Endodermal cell (in vitro differentiated cells): ENCODE measurements at regions not wholly inside any gene's neighbourhood (a gene's known extent, or its start where the extent isn't known, plus 50 kb on each side); places are given as distances from the start of the nearest gene placed in this dataset.

ENCODE experiments used
- DNase-seq: peaks from one replicate; pipeline ENCODE4 v3.0.0-alpha.2; 2017
- H3K27ac ChIP-seq: 2 replicates; pipeline ENCODE4 v1.5.1; 2013; ENCODE audit warnings: mild to moderate bottlenecking, low read depth, low read length, moderate library complexity
- H3K27me3 ChIP-seq: 2 replicates; pipeline ENCODE4 v1.6.1; 2013; ENCODE audit warnings: mild to moderate bottlenecking, low read length, moderate library complexity; ENCODE audit not compliant: insufficient read depth, control insufficient read depth, poor library complexity, severe bottlenecking
- H3K36me3 ChIP-seq: 2 replicates; pipeline ENCODE4 v1.7.0; 2013; ENCODE audit warnings: mild to moderate bottlenecking, low read length, moderate library complexity; ENCODE audit not compliant: control insufficient read depth, insufficient read depth
- H3K4me1 ChIP-seq: one replicate; pipeline ENCODE4 v1.7.0; 2013; ENCODE audit warnings: low read length; ENCODE audit not compliant: control insufficient read depth, insufficient read depth
- H3K4me3 ChIP-seq: 2 replicates; pipeline ENCODE4 v1.5.1; 2013; ENCODE audit warnings: mild to moderate bottlenecking, low read length, moderate library complexity
- H3K9ac ChIP-seq: 2 replicates; pipeline ENCODE4 v1.6.1; 2013; ENCODE audit warnings: mild to moderate bottlenecking, low read length, moderate library complexity; ENCODE audit not compliant: poor library complexity, severe bottlenecking; ENCODE audit errors: extremely low read depth
- H3K9me3 ChIP-seq: 2 replicates; pipeline ENCODE4 v1.6.1; 2013; ENCODE audit warnings: mild to moderate bottlenecking, low read length, moderate library complexity; ENCODE audit not compliant: control insufficient read depth
- H3K27ac Mint-ChIP-seq: 2 replicates; pipeline ENCODE4 v1.8.0; 2020; ENCODE audit warnings: mixed read lengths
- H3K27me3 Mint-ChIP-seq: 2 replicates; pipeline ENCODE4 v1.8.0; 2021; ENCODE audit warnings: mild to moderate bottlenecking, mixed read lengths; ENCODE audit not compliant: insufficient read depth
- H3K36me3 Mint-ChIP-seq: 2 replicates; pipeline ENCODE4 v1.8.0; 2020; ENCODE audit warnings: low read depth, mixed read lengths
- H3K4me1 Mint-ChIP-seq: 2 replicates; pipeline ENCODE4 v1.8.0; 2020; ENCODE audit warnings: mixed read lengths
- H3K4me3 Mint-ChIP-seq: 2 replicates; pipeline ENCODE4 v1.8.0; 2020; ENCODE audit warnings: mild to moderate bottlenecking, moderate library complexity, mixed read lengths
- H3K9me3 Mint-ChIP-seq: 2 replicates; pipeline ENCODE4 v1.8.0; 2020; ENCODE audit warnings: mild to moderate bottlenecking, mixed read lengths
- whole genome bisulfite sequencing, 2 experiments: methylation state at CpG; one replicate each; pipeline versions ENCODE4 v1.1.5 to v1.1.7; 2013; ENCODE audit warnings: missing lambda C conversion rate in 2 of 2, mixed read lengths in 1 of 2; ENCODE audit not compliant: insufficient coverage in 1 of 2, insufficient read length in 1 of 2; 5-methylcytosine and 5-hydroxymethylcytosine counted together
- TF ChIP-seq, protein P1 (sequence below): fragments of 200-600 bp; sonication (generic); conservative IDR thresholded peaks from 2 replicates; pipeline ENCODE4 v1.5.0; 2021; ENCODE audit warnings: antibody characterized with exemption, mild to moderate bottlenecking

DNA sequence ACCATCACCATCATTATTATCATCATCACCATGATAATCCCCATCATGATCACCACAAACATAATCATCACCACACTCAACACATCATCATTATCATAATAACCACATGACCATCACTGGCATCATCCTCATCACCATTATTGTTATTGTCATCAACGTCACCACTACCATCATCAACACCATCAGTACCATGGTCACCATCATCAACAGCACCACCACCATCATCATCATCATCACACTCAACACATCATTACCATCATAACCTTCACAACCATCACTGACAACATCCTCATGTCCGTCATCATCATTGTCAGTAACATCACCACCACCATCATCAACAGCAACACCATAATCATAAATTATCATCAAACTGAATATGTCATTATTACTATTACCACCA lies 73.2 kb downstream of the MBD3L1 start:
- Mint-ChIP-seq H3K27ac (no peak overlapping the region), H3K4me1 (no peaks in the 10 kb centered on the region), H3K9me3 (no peaks in the 10 kb centered on the region), H3K36me3 (no peaks in the 10 kb centered on the region), H3K4me3 (no peak overlapping the region), H3K27me3 (no peaks in the 10 kb centered on the region)
- H3K27me3 ChIP-seq = no peaks in the 10 kb centered on the region
- no peaks in the 10 kb centered on the region for H3K36me3 ChIP-seq
- H3K9me3 ChIP-seq = peaks cover 73% of the 10 kb centered on the region
- H3K9ac ChIP-seq = no peak overlapping the region
- WGBS, 2 experiments = 73 to 88% methylated on average over 1 to 2 of the region's 2 CpGs
- H3K27ac ChIP-seq = no peak overlapping the region
- H3K4me3 ChIP-seq = no peak overlapping the region
- DNase-seq = no peak
- no peaks in the 10 kb centered on the region for H3K4me1 ChIP-seq
- TF ChIP-seq, protein P1, sequence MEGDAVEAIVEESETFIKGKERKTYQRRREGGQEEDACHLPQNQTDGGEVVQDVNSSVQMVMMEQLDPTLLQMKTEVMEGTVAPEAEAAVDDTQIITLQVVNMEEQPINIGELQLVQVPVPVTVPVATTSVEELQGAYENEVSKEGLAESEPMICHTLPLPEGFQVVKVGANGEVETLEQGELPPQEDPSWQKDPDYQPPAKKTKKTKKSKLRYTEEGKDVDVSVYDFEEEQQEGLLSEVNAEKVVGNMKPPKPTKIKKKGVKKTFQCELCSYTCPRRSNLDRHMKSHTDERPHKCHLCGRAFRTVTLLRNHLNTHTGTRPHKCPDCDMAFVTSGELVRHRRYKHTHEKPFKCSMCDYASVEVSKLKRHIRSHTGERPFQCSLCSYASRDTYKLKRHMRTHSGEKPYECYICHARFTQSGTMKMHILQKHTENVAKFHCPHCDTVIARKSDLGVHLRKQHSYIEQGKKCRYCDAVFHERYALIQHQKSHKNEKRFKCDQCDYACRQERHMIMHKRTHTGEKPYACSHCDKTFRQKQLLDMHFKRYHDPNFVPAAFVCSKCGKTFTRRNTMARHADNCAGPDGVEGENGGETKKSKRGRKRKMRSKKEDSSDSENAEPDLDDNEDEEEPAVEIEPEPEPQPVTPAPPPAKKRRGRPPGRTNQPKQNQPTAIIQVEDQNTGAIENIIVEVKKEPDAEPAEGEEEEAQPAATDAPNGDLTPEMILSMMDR = no peak

DNA sequence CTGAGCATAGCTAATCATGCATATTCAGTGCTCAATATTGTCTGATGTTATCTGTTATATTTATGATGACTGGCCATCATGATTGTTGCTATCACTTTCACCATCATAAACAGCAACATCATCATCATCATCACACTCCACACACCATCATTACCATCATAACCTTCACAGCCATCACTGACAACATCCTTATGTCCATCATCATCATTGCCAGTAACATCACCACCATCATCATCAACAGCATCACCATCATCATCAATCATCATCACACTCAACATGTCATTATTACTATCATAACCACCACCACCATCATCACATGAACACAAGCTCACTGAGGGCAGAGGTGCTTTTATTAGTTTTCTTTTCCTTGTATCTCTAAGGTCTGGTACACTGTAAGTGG lies 75.9 kb downstream of the MBD3L1 start:
- H3K36me3 ChIP-seq = no peaks in the 10 kb centered on the region
- Mint-ChIP-seq H3K27me3 (no peaks in the 10 kb centered on the region), H3K4me1 (no peaks in the 10 kb centered on the region), H3K9me3 (no peaks in the 10 kb centered on the region), H3K27ac (no peak overlapping the region), H3K36me3 (no peaks in the 10 kb centered on the region), H3K4me3 (no peak overlapping the region)
- DNase-seq = no peak
- no peak overlapping the region for H3K27ac ChIP-seq
- peaks cover 61% of the 10 kb centered on the region for H3K9me3 ChIP-seq
- H3K4me1 ChIP-seq = no peaks in the 10 kb centered on the region
- H3K27me3 ChIP-seq = no peaks in the 10 kb centered on the region
- H3K4me3 ChIP-seq = no peak overlapping the region
- no peak overlapping the region for H3K9ac ChIP-seq
- TF ChIP-seq, protein P1 = no peak

DNA sequence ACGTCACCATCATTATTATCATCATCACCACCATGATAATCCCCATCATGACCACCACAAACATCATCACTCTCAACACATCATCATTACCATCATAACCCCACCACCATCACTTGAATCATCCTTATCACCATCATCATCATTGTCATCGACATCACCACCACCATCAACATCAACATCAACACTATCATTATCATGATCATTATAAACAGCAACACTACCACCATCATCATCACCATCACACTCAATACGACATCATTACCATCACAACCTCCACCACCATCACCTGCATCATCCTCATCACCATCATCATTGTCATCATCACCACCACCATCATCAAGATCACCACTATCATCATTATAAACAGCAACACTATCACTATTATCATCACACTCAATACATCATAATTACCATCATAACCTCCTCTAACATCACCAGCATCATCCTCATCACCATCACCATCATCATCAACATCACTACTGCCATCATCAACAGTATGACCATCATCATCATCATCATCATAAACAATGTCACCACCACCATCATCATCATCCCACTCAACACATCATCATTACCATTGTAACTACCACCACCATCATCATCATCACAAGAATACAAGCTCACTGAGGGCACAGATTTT lies 78.7 kb downstream of the MBD3L1 start:
- no peaks in the 10 kb centered on the region for H3K4me1 Mint-ChIP-seq
- H3K36me3 Mint-ChIP-seq = no peaks in the 10 kb centered on the region
- WGBS, 2 experiments = 44 to 62% methylated on average over 3 of the region's 3 CpGs
- no peak overlapping the region for H3K4me3 Mint-ChIP-seq
- TF ChIP-seq, protein P1 = no peak
- no peak overlapping the region for H3K9ac ChIP-seq
- peaks cover 54% of the 10 kb centered on the region for H3K9me3 ChIP-seq
- no peak overlapping the region for H3K4me3 ChIP-seq
- DNase-seq = no peak
- H3K9me3 Mint-ChIP-seq = no peaks in the 10 kb centered on the region
- no peaks in the 10 kb centered on the region for H3K36me3 ChIP-seq
- H3K4me1 ChIP-seq = no peaks in the 10 kb centered on the region
- no peaks in the 10 kb centered on the region for H3K27me3 Mint-ChIP-seq
- no peak overlapping the region for H3K27ac ChIP-seq
- no peak overlapping the region for H3K27ac Mint-ChIP-seq
- no peaks in the 10 kb centered on the region for H3K27me3 ChIP-seq
